ENCODE measurements at regions not wholly inside any gene's neighbourhood (a gene's known extent, or its start where the extent isn't known, plus 50 kb on each side); places are given as distances from the start of the nearest gene placed in this dataset.
"Not testable (repeated sequence)": the region's sequence is repeated elsewhere in the genome, so short reads cannot be mapped to it uniquely, and the experiment has no call there.

DNA sequence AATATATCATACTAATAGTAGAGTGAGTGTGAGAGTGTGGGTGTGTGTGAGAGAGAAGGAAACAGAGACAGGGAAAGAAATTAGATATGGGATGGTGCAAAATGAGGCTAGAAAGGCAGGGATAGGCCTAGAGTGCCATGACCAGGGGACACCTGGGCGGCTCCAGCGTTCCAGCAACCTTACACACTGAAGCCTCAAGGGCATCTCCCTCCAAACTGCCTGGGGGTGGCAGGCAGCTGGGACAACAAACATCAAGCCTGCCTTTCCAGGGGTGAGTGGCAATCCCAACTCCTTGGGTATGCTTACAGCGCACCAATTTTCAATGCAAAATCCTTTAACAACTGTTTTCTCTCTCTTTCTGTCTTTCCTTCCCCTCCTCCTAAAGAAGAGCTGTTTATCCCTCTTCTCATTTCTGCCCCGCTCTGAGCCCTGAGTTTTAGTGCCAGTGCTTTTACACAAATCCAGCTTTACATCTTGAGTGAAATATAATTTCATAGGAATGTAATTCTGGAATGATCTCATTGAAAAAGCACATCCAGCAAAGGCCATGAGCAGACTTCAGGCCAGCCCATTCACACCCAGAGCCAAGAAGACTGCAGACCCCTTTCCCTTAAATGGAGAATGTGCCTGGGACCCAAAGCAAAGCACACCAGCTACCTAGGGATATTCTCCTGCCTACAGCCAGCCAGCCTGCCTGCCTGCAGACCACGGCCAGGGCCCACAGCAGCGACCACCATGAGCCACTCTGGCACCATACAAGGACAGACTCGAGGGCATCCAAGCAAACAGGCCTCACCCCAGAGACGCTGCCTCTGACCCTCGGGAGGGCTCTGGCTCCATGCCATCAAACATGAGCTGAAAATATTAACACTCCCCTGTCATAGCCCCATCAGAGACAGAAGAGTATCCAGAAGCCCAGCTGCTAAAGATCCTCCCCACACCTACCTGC, 90.3 kb downstream of the RPL27A start:
- DNase-seq (ENCODE audit: low read depth): no peak

DNA sequence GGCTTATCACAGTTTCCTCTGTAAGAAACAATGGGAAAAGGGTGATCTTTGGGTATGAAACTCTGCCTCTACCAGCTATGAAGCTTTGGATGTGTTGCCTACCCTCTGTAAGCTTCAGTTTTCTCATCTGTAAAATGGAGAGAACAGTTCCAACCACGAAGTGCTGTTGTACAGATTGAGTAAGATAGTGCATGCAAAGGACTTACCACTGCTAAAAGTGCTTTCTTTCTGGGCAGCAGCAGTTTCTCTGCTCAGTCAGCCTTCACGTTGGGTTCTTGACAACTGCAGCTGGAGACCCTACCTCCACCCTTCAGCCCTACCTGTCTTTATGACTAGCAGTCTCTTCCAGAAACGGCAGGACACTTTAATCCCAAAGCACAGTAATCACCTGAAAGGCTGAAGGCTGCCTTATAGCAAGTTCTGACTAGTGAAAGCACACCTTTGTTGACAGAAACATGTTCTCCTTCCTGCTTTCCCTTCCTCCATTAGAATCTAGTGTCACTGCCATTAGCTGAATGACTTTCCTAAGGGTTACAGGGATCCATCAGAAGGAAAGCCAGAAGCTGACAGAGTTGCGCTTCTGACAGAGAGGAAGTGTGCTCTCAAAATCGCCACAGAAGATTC, 91.4 kb downstream of the RPL27A start:
- DNase-seq (ENCODE audit: low read depth): no peak

DNA sequence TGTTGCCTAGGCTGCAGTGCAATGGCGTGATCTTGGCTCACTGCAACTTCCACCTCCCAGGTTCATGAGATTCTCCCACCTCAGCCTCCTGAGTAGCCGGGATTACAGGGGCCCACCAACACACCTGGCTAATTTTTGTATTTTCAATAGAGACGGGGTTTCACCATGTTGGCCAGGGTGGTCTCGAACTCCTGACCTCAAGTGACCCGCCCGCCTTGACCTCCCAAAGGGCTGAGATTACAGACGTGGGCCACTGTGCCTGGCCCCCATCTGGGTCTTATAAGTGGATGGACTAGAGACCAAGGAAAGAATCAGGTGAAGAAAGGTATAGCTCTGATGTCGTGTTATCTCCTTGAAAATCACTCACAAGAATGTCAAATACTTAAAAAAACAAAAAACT, 92.3 kb downstream of the RPL27A start:
- not testable (repeated sequence) for DNase-seq (ENCODE audit: low read depth)

DNA sequence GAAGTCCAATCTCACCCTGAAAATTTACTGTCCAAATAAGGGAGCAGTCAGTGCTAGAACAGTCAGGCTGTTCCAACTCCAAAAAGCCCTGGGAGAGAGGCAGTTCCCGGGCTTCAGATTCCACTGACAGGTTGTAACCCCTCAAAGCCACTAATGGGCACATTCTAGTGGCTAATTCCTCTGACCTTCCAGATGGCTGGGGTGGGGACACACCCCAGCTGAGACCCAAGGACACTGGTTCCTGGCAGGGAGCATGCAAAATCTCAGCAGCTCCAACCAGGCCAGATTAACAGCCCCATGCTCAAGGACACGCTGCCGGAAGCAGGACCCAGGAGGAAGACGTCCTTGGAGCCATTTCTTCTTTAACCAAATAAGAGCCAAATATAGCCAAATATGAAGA, 92.7 kb downstream of the RPL27A start:
- DNase-seq (ENCODE audit: low read depth): no peak

- DNase-seq (ENCODE audit: low read depth): no peak
These were observed 93.1 kb downstream of the RPL27A start for GRCh38 chr11:8775734-8776133.

DNA sequence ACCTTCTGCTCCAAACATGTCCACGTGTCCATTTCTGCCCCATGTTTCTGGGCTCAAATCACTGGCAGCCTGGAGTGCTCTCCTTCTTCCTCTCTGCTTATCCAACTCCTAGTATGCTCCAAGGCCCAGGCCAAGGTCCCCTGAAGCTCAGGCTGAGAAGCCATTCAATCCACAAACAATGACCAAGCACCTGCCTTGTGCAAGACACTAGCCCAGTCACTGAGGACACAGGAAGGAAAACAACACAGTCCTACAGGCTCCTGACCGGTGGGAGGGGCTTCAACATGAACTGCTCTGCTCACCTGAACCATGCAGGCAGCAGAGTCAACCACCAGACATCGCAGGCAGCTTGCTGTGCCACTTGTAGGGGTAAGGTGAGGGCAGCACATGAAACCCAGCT, 93.6 kb downstream of the RPL27A start:
- no peak for DNase-seq (ENCODE audit: low read depth)

- DNase-seq (ENCODE audit: low read depth): peak; percentile 21
These were observed 95.5 kb downstream of the RPL27A start for GRCh38 chr11:8777907-8778767.

- DNase-seq (ENCODE audit: low read depth): no peak
These were observed 96.5 kb downstream of the RPL27A start for GRCh38 chr11:8779107-8779506.

DNA sequence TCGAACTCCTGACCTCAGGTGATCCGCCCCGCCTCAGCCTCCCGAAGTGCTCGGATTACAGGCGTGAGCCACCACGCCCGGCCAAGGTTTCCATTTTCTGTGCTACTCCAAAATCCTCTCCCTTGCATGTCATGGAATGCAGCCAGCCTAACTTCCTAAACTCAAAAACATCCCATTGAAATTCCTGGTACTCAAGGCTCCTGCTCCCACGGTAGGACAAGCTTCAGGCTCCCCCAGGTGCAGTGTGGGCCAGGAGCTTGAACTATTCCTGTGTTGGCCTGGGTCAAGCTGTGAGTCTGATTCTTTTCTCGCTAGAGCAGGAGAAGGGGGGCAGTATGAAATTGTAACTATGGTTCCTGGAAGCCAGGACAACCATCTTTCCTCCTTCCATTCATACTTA, 97.1 kb downstream of the RPL27A start:
- no peak for DNase-seq (ENCODE audit: low read depth)

DNA sequence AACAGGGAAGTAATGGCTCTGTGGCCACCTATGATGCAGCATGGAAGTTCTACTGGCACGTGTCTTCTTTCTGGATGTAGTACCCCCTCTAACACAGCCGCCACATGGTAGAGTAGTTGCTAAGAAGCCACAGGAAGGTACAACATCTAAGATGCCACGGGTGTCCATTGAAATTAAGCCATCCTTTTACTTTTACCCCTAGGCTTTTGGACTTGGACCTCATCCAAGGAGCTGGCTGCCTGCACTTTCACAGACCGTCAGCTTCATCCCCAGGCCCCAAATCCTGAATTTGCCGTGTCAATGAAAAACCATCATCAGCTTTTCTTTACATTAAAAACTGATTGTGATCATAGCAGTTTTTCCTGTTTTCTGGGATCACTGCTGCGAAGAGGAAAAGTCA, 102.4 kb downstream of the RPL27A start:
- no peak for DNase-seq (ENCODE audit: low read depth)

- no peak for DNase-seq (ENCODE audit: low read depth)
These were observed 102.9 kb downstream of the RPL27A start for GRCh38 chr11:8785457-8785856.

- no peak for DNase-seq (ENCODE audit: low read depth)
These were observed 103.4 kb downstream of the RPL27A start for GRCh38 chr11:8785998-8786397.

- peak; percentile 65 for DNase-seq (ENCODE audit: low read depth)
These were observed 104.3 kb downstream of the RPL27A start for GRCh38 chr11:8786933-8787332.

DNA sequence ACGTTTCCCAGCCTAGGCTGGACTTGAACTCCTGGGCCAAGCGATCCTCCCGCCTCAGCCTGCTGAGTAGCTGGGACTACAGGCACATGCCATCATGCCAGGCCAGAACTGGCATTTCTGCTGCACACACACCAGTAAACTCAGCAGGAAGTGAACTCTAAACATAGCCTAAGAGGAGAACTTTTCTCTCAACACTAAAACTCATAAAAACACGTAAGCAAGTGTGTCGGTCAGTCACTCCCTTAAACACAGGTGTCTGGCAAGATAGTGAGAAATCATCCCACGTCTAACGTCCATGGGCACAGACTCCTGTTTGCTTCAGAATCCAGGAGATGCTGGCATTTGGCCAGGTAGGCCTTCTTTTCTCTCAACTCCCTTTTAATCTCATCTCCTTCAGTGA, 104.8 kb downstream of the RPL27A start:
- DNase-seq (ENCODE audit: low read depth): peak; percentile 41

GRCh38 chr11:8788616-8789015, 106.0 kb downstream of the RPL27A start:
- DNase-seq (ENCODE audit: low read depth): no peak

GRCh38 chr11:8789864-8790263, 107.3 kb downstream of the RPL27A start:
- DNase-seq (ENCODE audit: low read depth): no peak

DNA sequence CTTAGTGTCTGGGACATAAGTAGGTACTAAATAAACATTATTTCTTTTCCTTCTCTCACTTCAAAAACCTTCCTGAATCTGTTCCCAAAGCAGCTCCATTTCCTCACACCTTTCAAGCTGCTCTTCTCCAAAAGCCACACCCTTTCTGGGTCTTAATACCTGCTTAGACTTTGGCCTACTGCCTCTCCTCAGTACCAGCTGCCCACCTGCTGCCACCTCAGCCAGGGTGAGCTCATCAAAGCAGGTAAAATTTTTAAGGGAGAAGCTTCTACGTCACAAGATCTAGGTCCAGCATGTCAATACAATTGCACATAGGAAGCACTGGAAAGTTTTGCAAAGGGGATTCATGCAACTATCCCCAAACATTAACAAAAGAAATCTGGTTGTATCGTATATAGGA, 108.4 kb downstream of the RPL27A start:
- DNase-seq (ENCODE audit: low read depth): no peak

GRCh38 chr11:8792710-8793109, 110.1 kb downstream of the RPL27A start:
- DNase-seq (ENCODE audit: low read depth): no peak

GRCh38 chr11:8793114-8793777, 110.7 kb downstream of the RPL27A start:
- DNase-seq (ENCODE audit: low read depth): peak; percentile 55

GRCh38 chr11:8794126-8794525, 111.5 kb downstream of the RPL27A start:
- DNase-seq (ENCODE audit: low read depth): no peak

- DNase-seq (ENCODE audit: low read depth): no peak
These were observed 112.1 kb downstream of the RPL27A start for GRCh38 chr11:8794677-8795103.

GRCh38 chr11:8796941-8797340, 114.0 kb upstream of the AKIP1 start:
- DNase-seq (ENCODE audit: low read depth): no peak
